ENCODE measurements at regions not wholly inside any gene's neighbourhood (a gene's known extent, or its start where the extent isn't known, plus 50 kb on each side); places are given as distances from the start of the nearest gene placed in this dataset.

DNA sequence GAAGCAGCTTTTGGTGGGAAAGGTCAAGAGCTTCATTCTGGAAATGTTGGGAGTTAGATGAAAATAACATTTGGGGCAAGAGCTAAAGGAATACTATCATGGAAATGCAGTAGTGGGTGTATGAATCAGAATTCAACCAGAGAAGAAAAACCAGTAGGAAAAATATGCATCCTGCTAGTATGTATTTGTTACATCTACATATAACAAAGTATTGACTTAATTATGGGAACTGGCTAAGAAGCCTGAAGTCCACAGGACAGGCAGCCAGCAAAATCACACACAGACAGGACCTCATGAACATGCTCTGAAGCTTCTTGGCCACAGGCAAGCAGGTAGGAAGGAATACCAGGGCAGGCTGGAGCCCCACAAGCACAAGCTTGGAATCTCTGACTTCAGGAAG, 185.8 kb downstream of the FBXO15 start:
- DNase-seq, result no peak

DNA sequence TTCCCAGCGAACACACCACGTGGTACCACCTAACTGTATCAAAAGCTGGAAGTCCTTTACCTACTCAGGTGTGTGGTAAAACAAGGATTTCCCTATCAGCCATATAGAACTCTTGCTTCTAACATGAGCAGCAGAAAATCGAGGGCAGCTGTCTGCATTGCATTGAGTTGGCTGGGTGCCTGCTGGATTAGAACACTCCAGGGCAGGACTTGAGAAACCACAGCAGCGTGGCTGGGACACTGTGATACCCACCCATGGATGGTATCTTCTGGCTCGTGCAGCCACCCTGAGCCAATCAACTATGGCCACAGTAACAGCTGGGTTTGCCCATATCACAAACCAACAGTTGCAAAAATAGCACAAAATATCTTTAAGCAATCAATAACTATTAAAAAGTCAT, 188.3 kb downstream of the FBXO15 start:
- DNase-seq, result no peak

DNA sequence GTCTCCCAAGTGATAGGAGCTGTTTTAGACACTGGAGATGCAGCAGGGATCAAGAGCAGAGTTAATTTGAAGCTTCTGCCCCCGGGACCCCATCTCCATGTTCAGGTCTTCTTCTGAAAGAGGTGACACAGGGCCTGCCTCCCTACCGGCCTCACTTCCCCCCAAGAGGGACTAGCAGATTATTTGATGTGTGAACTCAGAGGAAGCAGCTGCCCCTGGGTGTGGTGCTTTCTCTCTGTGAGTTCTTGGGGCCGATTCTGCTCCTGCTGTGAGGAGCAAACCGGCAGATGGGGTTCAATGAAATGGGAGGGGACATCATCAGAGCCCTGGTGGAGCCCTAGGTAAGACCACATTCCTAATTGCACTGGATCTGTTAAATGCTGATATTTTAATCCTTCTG, 193.4 kb downstream of the FBXO15 start:
- DNase-seq, result no peak

DNA sequence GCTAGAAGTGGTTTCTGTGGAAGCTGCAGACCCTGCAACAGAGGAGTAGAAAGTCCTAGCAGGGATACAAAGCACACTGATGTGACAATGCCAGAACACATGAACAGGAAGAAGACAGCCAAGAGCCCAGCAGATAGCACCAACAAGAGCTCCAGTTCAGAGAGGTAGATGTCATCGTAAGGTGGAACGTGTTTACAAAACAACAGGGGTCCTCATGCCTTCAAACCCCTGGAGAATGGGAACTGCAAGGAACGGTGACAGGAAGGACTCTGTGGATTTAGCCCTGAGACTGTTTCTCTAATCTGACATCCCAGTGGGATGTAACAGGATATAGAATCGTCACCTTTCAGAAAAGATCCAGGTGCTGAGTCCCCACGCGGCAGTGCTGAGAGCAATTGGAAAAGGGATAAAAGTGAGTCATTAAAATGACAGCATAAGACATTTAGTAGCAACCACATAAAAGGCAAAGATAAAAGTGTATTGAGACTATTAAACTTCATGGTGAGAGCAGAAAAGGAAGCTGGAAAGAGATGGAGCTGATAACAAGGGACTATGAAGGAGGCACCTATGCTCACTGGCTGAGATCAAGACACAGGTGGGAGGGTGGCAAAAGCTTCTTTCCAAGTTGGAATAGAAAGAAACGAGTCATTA, 195.2 kb downstream of the FBXO15 start:
- no peak for DNase-seq

- DNase-seq, result no peak
Measured at GRCh38 chr18:73950116-73950700, 197.4 kb downstream of the FBXO15 start.

DNA sequence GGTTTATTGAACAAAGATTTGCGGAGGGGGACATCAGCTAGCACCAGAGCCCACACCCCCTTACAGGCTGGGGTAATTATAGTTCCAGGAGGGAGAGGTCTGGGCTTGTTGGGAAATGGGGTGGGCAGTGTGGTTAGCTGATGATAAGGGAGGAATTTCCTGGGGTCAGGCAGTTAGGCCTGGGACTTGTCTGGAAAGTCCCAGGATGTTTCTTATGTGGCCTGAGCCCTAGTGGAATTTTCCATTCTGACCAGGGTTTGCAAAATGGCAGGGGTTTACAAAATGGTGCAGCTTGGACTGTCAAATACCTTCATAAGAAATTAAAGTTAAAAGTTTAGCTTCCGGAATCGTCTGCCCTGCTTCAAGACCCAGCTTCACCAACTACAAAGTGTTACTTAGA, 199.1 kb downstream of the FBXO15 start:
- DNase-seq, result no peak

DNA sequence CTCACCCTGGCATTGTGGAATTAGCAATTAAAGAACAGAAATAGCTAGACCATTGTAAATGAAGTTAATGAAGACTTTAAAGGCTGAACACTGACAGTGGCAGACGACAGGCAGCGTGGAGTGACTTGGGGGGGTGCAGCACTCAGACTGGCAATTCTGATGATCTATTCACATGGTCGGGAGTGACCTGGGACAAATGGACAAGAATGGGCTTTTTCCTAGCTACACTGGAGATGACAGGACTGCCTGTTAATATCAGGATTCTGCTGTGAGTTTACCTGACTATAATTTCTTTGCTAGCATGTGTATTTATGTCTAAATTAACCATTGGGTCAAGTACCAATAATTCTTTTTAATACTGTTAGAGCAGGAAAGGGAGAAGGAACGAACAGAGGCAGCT, 199.6 kb downstream of the FBXO15 start:
- DNase-seq, result no peak

DNA sequence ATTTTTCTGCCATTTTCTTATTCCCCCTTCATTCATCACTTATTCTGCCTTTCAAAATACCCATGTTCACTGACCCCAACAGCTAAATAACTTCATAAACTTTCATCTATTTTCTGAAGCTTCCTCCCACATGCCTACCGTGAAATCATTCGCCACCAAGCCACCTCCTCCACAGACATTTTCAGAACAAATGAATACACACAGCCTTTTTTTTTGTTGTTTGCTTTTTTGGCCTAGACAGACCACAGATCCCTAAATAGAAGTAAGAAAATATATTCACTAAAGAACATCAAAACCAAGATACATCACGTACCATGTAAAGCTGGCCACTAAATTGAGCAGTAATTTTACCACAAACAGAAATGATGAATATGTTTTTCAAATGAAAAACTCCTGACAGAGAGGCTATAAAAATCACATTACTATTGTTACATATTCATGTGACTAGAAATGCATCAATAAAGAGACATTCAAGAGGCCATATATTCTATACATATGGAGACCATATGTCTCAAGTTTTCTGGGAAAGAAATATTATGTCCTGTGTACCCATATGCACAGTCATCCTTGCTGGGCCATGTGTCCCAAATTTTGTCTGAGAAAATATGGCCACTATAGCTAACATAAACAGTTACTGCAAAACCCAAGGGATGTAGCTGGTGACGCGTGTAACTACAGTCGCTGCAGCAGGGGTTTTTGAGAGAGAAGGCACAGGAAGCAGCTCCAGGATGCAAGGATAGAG, 200.3 kb downstream of the FBXO15 start:
- no peak for DNase-seq

- no peak for DNase-seq
Measured at GRCh38 chr18:73945130-73945792, 202.4 kb downstream of the FBXO15 start.

GRCh38 chr18:73944715-73945114, 202.9 kb downstream of the FBXO15 start:
- DNase-seq, result no peak

DNA sequence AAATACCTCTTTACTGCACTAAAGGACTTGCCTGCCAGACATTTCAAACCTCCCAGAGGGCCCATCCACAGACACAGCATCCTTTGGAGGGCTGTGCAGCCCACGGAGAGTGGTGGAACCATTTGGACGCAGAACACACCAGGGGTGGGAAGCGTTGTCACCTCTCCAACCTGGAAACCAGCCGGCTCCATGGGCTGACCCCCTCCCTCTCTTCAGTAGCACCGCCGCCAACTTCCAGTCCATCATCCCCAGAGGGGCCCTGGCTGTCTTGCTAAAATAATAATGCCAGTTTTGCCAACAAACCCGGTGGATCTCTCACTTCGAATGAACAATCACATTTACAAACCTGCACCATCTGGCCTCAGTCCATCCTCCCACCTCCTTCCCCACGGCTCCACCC, 203.9 kb downstream of the FBXO15 start:
- DNase-seq, result no peak

DNA sequence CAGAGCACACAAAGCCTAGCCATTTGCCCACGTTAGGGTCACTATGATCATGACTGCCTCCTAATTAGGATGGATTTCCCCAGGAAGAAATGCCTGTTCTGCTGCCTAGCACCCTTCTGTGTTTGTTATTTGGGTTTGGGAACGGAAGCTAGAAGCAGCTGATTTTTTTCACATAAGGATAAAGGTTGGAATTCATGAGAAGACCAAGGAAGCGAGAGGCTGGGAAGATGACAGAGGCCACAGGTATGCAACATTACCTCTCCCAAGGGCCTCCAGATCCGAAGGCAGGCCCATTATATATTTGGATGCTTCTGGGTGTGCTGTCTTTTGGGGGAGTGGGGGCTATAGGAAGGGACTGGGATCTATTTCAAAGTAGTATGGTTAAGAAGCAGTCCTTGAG, 204.7 kb downstream of the FBXO15 start:
- DNase-seq, result no peak

GRCh38 chr18:73942081-73942625, 205.5 kb downstream of the FBXO15 start:
- no peak for DNase-seq

DNA sequence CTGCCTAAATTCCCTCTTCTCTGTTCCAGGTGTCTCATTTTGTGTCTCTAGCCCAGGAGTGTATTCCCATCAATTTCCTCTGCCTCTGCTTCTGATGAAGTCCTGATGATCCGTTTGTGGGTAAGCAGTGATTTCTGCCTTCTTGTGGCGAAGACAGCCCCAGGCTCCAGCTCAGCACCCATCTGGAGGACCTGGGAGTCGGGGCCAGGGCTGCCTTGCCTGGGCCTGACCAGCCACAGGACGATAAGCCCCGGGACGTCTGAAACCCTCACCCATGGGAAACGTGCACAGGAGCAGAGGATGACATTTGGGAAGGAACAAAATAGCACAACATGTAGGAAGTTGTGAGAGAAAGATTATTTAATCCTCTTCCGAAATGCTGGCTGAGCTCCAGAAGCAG, 206.9 kb downstream of the FBXO15 start:
- DNase-seq, result no peak

DNA sequence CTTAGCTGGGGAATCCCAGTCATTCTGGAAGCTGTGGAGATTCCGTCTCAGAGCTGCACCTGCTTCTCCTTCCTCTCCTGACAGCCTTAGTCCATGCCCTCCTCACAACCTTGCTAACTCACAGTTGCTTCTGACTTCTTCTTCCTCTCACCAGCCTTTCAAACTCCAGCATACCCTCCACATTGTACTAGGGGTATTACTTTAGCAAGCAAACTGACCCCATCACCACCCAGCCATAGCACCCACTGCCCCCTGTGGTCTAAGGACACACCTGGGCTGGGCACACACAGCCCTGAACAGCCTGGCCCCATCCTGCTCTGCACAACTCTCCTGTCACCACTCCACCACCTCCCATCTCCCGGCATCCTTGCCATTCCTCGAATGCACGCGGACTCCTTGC, 208.2 kb downstream of the FBXO15 start:
- no peak for DNase-seq

GRCh38 chr18:73933685-73934084, 213.9 kb downstream of the FBXO15 start:
- DNase-seq, result no peak

GRCh38 chr18:73932976-73933375, 214.7 kb downstream of the FBXO15 start:
- no peak for DNase-seq

GRCh38 chr18:73927496-73927895, 220.1 kb downstream of the FBXO15 start:
- no peak for DNase-seq

GRCh38 chr18:73924836-73925235, 222.8 kb downstream of the FBXO15 start:
- no peak for DNase-seq

DNA sequence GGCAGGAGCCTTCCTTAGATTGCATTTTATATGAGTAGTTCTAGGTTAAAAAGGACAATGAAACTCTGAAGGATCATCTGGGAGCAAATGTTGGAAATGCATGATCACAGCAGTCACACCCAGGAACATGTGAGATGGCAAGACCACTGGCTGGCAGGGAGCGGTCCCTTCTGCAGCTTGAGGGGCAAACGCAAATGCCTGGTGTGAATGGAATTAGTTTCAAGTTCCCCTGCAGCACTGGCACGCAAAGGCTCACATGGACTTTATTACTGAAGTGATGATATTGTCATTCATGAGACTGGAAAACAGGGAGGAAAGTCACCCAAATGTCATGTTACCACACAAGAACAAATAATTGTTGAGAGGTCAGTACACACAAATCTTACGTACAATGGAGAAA, 223.3 kb downstream of the FBXO15 start:
- no peak for DNase-seq

GRCh38 chr18:73923866-73924265, 223.8 kb downstream of the FBXO15 start:
- DNase-seq, result no peak

DNA sequence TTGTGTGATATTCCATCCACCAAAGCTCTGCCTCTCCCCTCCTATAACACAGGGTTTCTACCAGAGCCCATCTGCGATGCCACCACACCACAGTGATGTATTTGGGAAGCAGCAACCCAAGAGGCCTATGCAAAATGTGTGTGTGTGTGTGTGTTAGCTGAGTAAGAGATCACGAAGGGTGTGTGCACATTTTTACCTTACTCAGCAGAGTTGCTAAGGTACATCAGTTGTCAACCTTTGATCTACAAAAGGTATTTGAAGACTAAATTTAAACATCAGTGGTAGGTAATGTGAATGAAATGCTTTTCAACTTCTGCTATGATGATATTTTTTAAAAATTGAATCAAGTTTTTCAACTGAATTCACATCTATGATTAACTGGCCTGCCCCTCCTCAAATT, 227.6 kb downstream of the FBXO15 start:
- no peak for DNase-seq

- DNase-seq, result no peak
Measured at GRCh38 chr18:73918816-73919215, 228.8 kb downstream of the FBXO15 start.

DNA sequence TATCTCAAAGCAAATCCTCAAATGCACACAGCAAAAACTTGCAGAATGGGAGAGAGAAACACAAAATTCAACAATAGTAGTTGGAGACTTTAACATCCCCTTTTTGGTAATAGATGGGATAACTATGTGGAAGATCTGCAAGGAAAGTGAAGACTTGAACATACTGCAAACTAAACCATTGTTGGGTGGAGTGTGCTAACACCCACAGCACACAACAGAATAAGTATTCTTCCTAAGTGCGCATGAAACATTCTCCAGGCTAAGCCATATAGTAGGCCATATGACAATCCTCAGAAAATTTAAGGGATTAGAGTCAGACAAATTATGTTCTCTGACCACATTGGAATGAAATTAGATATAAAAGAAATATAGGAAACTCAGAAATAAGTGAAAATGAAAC, 230.6 kb downstream of the FBXO15 start:
- no peak for DNase-seq
